ENCODE measurements at regions not wholly inside any gene's neighbourhood (a gene's known extent, or its start where the extent isn't known, plus 50 kb on each side); places are given as distances from the start of the nearest gene placed in this dataset.
"Not testable (repeated sequence)": the region's sequence is repeated elsewhere in the genome, so short reads cannot be mapped to it uniquely, and the experiment has no call there.

- Histone ChIP-seq H3K36me3 (ENCODE audit: control insufficient read depth in 3 of 3, insufficient read depth in 2 of 3, low read depth in 1 of 3, low read length in 3 of 3) (no peaks in the 10 kb centered on the region), H3K27ac (ENCODE audit: low read depth in 1 of 3, low read length in 2 of 3) (no peak overlapping the region), H3K4me3 (ENCODE audit: low read depth in 1 of 3, low read length in 3 of 3) (no peak overlapping the region), H3K9me3 (ENCODE audit: control insufficient read depth in 2 of 2, insufficient read depth in 1 of 2, low read depth in 1 of 2, low read length in 1 of 2) (no peaks in the 10 kb centered on the region), H3K27me3 (ENCODE audit: control insufficient read depth in 3 of 3, insufficient read depth in 3 of 3, low read length in 3 of 3) (peaks cover 0 to 2% (median 0%) of the 10 kb centered on the region in 3 donors), H3K4me1 (ENCODE audit: control insufficient read depth in 3 of 3, insufficient read depth in 2 of 3, low read depth in 1 of 3, low read length in 2 of 3) (no peaks in the 10 kb centered on the region)
- 79 to 94% (median 87%) methylated on average over 2 of the region's 2 CpGs for WGBS, 3 donors
- FAIRE-seq: no peak
- DNase-seq: no peak
These were observed 96.3 kb upstream of the ATP5MC3 start for GRCh38 chr2:175277772-175278171.

- no peak overlapping the region for H3K4me3 ChIP-seq (ENCODE audit: low read depth in 1 of 3, low read length in 3 of 3)
- 19 to 29% (median 22%) methylated on average over 2 of the region's 2 CpGs for WGBS, 3 donors
- H3K9me3 ChIP-seq (ENCODE audit: control insufficient read depth in 2 of 2, insufficient read depth in 1 of 2, low read depth in 1 of 2, low read length in 1 of 2): no peaks in the 10 kb centered on the region
- H3K36me3 ChIP-seq (ENCODE audit: control insufficient read depth in 3 of 3, insufficient read depth in 2 of 3, low read depth in 1 of 3, low read length in 3 of 3): no peaks in the 10 kb centered on the region
- FAIRE-seq: no peak
- peaks cover 0 to 2% (median 0%) of the 10 kb centered on the region in 3 donors for H3K27me3 ChIP-seq (ENCODE audit: control insufficient read depth in 3 of 3, insufficient read depth in 3 of 3, low read length in 3 of 3)
- DNase-seq: peak in 1 of 2 donors; percentile 4
- H3K4me1 ChIP-seq (ENCODE audit: control insufficient read depth in 3 of 3, insufficient read depth in 2 of 3, low read depth in 1 of 3, low read length in 2 of 3): no peaks in the 10 kb centered on the region
- H3K27ac ChIP-seq (ENCODE audit: low read depth in 1 of 3, low read length in 2 of 3): no peak overlapping the region
These were observed 94.0 kb upstream of the ATP5MC3 start for GRCh38 chr2:175275539-175275938.

- DNase-seq (no peak), FAIRE-seq (no peak)
- H3K9me3 ChIP-seq (ENCODE audit: control insufficient read depth in 2 of 2, insufficient read depth in 1 of 2, low read depth in 1 of 2, low read length in 1 of 2): no peaks in the 10 kb centered on the region
- WGBS, 3 donors: 93 to 98% (median 96%) methylated on average over 1 of the region's 1 CpG
- no peaks in the 10 kb centered on the region for H3K36me3 ChIP-seq (ENCODE audit: control insufficient read depth in 3 of 3, insufficient read depth in 2 of 3, low read depth in 1 of 3, low read length in 3 of 3)
- no peak overlapping the region for H3K4me3 ChIP-seq (ENCODE audit: low read depth in 1 of 3, low read length in 3 of 3)
- H3K4me1 ChIP-seq (ENCODE audit: control insufficient read depth in 3 of 3, insufficient read depth in 2 of 3, low read depth in 1 of 3, low read length in 2 of 3): no peaks in the 10 kb centered on the region
- H3K27me3 ChIP-seq (ENCODE audit: control insufficient read depth in 3 of 3, insufficient read depth in 3 of 3, low read length in 3 of 3): peaks cover 0 to 2% (median 2%) of the 10 kb centered on the region in 3 donors
- no peak overlapping the region for H3K27ac ChIP-seq (ENCODE audit: low read depth in 1 of 3, low read length in 2 of 3)
These were observed 77.7 kb upstream of the ATP5MC3 start for GRCh38 chr2:175259164-175259563.

GRCh38 chr2:175256806-175257585 is 75.5 kb upstream of the ATP5MC3 start:
- Histone ChIP-seq H3K27ac (ENCODE audit: low read depth in 1 of 3, low read length in 2 of 3) (no peak overlapping the region), H3K4me3 (ENCODE audit: low read depth in 1 of 3, low read length in 3 of 3) (no peak overlapping the region), H3K9me3 (ENCODE audit: control insufficient read depth in 2 of 2, insufficient read depth in 1 of 2, low read depth in 1 of 2, low read length in 1 of 2) (no peaks in the 10 kb centered on the region), H3K36me3 (ENCODE audit: control insufficient read depth in 3 of 3, insufficient read depth in 2 of 3, low read depth in 1 of 3, low read length in 3 of 3) (no peaks in the 10 kb centered on the region), H3K4me1 (ENCODE audit: control insufficient read depth in 3 of 3, insufficient read depth in 2 of 3, low read depth in 1 of 3, low read length in 2 of 3) (no peaks in the 10 kb centered on the region), H3K27me3 (ENCODE audit: control insufficient read depth in 3 of 3, insufficient read depth in 3 of 3, low read length in 3 of 3) (peaks cover 0 to 2% (median 2%) of the 10 kb centered on the region in 3 donors)
- DNase-seq: no peak
- FAIRE-seq: no peak
- 89 to 95% (median 91%) methylated on average over 53 to 69 of the region's 69 CpGs for WGBS, 3 donors

- H3K36me3 ChIP-seq (ENCODE audit: control insufficient read depth in 3 of 3, insufficient read depth in 2 of 3, low read depth in 1 of 3, low read length in 3 of 3); H3K9me3 ChIP-seq (ENCODE audit: control insufficient read depth in 2 of 2, insufficient read depth in 1 of 2, low read depth in 1 of 2, low read length in 1 of 2); H3K4me3 ChIP-seq (ENCODE audit: low read depth in 1 of 3, low read length in 3 of 3); H3K4me1 ChIP-seq (ENCODE audit: control insufficient read depth in 3 of 3, insufficient read depth in 2 of 3, low read depth in 1 of 3, low read length in 2 of 3); H3K27me3 ChIP-seq (ENCODE audit: control insufficient read depth in 3 of 3, insufficient read depth in 3 of 3, low read length in 3 of 3); FAIRE-seq; DNase-seq; H3K27ac ChIP-seq (ENCODE audit: low read depth in 1 of 3, low read length in 2 of 3): not testable (repeated sequence)
- 82 to 90% (median 84%) methylated on average over 4 of the region's 4 CpGs for WGBS, 3 donors
These were observed 74.9 kb upstream of the ATP5MC3 start for GRCh38 chr2:175256391-175256790.

- DNase-seq (no peak), FAIRE-seq (no peak)
- H3K36me3 ChIP-seq (ENCODE audit: control insufficient read depth in 3 of 3, insufficient read depth in 2 of 3, low read depth in 1 of 3, low read length in 3 of 3): no peaks in the 10 kb centered on the region
- WGBS, 3 donors: 8 to 44% (median 43%) methylated on average over 3 of the region's 3 CpGs
- no peaks in the 10 kb centered on the region for H3K9me3 ChIP-seq (ENCODE audit: control insufficient read depth in 2 of 2, insufficient read depth in 1 of 2, low read depth in 1 of 2, low read length in 1 of 2)
- no peak overlapping the region for H3K4me3 ChIP-seq (ENCODE audit: low read depth in 1 of 3, low read length in 3 of 3)
- no peak overlapping the region for H3K27ac ChIP-seq (ENCODE audit: low read depth in 1 of 3, low read length in 2 of 3)
- peaks cover 0 to 2% (median 2%) of the 10 kb centered on the region in 3 donors for H3K27me3 ChIP-seq (ENCODE audit: control insufficient read depth in 3 of 3, insufficient read depth in 3 of 3, low read length in 3 of 3)
- H3K4me1 ChIP-seq (ENCODE audit: control insufficient read depth in 3 of 3, insufficient read depth in 2 of 3, low read depth in 1 of 3, low read length in 2 of 3): no peaks in the 10 kb centered on the region
These were observed 72.4 kb upstream of the ATP5MC3 start for GRCh38 chr2:175253871-175254270.

- Histone ChIP-seq H3K36me3 (ENCODE audit: control insufficient read depth in 3 of 3, insufficient read depth in 2 of 3, low read depth in 1 of 3, low read length in 3 of 3) (no peaks in the 10 kb centered on the region), H3K4me3 (ENCODE audit: low read depth in 1 of 3, low read length in 3 of 3) (no peak overlapping the region), H3K4me1 (ENCODE audit: control insufficient read depth in 3 of 3, insufficient read depth in 2 of 3, low read depth in 1 of 3, low read length in 2 of 3) (no peaks in the 10 kb centered on the region), H3K27ac (ENCODE audit: low read depth in 1 of 3, low read length in 2 of 3) (no peak overlapping the region), H3K9me3 (ENCODE audit: control insufficient read depth in 2 of 2, insufficient read depth in 1 of 2, low read depth in 1 of 2, low read length in 1 of 2) (no peaks in the 10 kb centered on the region), H3K27me3 (ENCODE audit: control insufficient read depth in 3 of 3, insufficient read depth in 3 of 3, low read length in 3 of 3) (peaks cover 0 to 3% (median 2%) of the 10 kb centered on the region in 3 donors)
- WGBS, 3 donors: 7 to 25% (median 15%) methylated on average over 5 of the region's 5 CpGs
- peak; percentile 41 to 49 for DNase-seq
- peak; percentile 30 for FAIRE-seq
These were observed 70.0 kb upstream of the ATP5MC3 start for GRCh38 chr2:175251425-175252041.

GRCh38 chr2:175247159-175247558 is 65.6 kb upstream of the ATP5MC3 start:
- H3K9me3 ChIP-seq (ENCODE audit: control insufficient read depth in 2 of 2, insufficient read depth in 1 of 2, low read depth in 1 of 2, low read length in 1 of 2): no peaks in the 10 kb centered on the region
- H3K36me3 ChIP-seq (ENCODE audit: control insufficient read depth in 3 of 3, insufficient read depth in 2 of 3, low read depth in 1 of 3, low read length in 3 of 3): no peaks in the 10 kb centered on the region
- no peak overlapping the region for H3K27ac ChIP-seq (ENCODE audit: low read depth in 1 of 3, low read length in 2 of 3)
- H3K4me1 ChIP-seq (ENCODE audit: control insufficient read depth in 3 of 3, insufficient read depth in 2 of 3, low read depth in 1 of 3, low read length in 2 of 3): no peaks in the 10 kb centered on the region
- no peak for FAIRE-seq
- no peak overlapping the region for H3K4me3 ChIP-seq (ENCODE audit: low read depth in 1 of 3, low read length in 3 of 3)
- DNase-seq: peak in 1 of 2 donors; percentile 60
- H3K27me3 ChIP-seq (ENCODE audit: control insufficient read depth in 3 of 3, insufficient read depth in 3 of 3, low read length in 3 of 3): peaks cover 0 to 3% (median 0%) of the 10 kb centered on the region in 3 donors

Data from small intestine (tissue), 7 donors.